ENCODE measurements at regions not wholly inside any gene's neighbourhood (a gene's known extent, or its start where the extent isn't known, plus 50 kb on each side); places are given as distances from the start of the nearest gene placed in this dataset.

DNA sequence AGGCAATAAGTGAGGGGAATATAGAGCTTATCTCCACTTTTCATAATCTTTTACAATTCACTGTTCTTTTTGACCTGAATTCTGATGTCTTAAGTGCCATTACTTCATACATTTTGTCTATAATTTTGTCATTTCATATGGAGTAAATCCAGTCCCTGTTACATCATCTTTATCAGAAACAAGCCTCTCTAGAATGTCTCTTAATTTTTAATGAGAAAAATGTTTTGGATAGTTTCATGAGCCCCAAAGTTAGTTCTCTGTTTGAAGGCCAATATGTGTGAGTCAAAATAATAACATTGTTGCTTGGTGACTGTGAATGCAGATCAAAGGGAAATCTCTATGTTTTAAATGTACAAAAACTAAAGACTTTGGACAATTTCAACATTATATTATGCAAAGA is 329.6 kb upstream of the ARRDC3 start:
- no peak for DNase-seq (ENCODE audit: low spot score)

DNA sequence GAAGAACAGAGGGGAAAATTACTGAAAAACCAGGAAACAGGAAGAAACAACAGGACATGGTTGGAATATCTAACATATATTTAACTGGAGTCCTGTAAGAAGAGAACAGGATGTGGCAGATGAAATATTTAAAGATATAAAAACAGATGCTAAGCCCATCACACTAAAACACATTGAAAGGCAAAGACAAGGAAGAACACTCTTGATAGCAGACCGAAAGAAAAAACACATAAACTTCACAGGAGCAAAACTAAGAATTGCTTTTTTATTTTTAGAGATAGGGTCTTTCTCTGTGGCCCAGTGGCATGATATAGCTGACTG is 324.4 kb upstream of the ARRDC3 start:
- DNase-seq (ENCODE audit: low spot score): no peak

DNA sequence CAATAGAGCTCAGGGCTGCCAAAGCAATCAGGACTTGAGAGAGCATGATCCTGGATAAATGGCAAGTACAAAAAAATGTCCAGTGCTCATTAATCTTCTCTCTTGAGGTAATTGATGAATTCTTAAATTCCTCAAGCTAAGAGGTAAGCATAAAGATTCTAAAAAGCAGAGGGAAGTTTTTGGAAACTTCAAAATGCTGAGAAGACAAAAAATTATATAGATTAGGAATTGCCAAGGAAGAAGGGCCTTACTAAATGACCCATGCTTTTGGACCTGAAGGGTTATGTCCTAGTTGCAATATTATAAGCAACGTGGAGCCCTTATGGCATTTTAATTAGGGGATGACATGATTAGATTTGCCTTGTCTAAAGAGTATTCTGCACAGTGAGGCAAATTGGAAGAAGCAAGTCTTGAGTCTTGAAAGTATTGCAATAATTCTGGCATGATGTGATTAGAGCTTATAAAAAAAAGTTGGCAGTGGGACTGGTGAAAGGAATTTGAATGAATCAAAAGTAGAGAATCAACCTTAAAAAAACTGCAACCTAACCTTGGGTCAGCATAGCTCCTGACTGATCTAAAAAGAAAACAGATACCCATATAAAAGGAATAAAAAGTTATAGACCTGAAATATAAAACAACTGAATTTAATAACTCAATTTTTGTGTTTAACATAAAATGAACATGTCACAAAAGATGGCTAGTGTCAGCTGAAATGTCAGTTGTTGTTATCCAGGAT is 323.8 kb upstream of the ARRDC3 start:
- DNase-seq (ENCODE audit: low spot score): no peak

- no peak for DNase-seq (ENCODE audit: low spot score)
Measured at GRCh38 chr5:91703128-91703527, 320.0 kb upstream of the ARRDC3 start.

DNA sequence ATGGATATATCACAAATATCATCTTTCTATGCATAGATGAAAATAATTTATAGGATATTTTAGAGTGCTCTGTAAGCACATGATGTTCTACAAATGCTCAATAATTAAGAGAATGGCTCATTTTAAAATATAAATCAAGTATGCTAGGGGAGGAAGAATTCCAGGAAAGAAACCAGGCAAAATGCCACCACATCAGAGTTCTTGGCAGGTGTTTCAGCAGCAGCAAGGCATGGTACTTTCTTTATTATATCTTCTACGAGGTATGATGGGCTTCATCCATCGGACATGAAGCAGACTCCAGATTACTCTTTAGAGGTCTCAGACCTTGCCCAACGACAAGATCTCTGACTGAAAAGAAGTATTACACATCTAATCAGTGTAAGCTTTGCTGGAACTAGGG is 316.3 kb upstream of the ARRDC3 start:
- no peak for DNase-seq (ENCODE audit: low spot score)

- DNase-seq (ENCODE audit: low spot score): no peak
Measured at GRCh38 chr5:91691592-91691991, 308.5 kb upstream of the ARRDC3 start.

GRCh38 chr5:91690921-91691320 is 307.8 kb upstream of the ARRDC3 start:
- no peak for DNase-seq (ENCODE audit: low spot score)

GRCh38 chr5:91687430-91687829 is 304.3 kb upstream of the ARRDC3 start:
- DNase-seq (ENCODE audit: low spot score): no peak

DNA sequence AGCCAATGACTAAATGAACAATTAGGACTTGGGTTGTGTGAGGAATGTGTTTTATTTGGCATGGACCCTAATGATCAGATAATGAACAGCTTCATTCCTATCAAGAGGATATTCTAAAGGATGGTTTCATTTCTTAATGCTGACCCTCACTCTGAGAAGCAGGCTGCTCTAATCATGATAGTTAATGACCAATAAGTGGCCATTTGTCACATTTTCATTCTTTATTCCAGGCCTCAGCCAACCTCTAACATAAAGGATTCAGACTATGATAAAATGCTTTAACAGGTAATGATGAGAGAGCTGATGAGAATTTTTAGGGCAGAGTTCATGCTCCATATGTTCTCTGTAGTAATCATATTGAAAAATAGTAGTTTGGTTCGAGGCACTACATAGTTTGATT is 301.5 kb upstream of the ARRDC3 start:
- no peak for DNase-seq (ENCODE audit: low spot score)

GRCh38 chr5:91670563-91670962 is 287.4 kb upstream of the ARRDC3 start:
- DNase-seq (ENCODE audit: low spot score): peak; percentile 53

DNA sequence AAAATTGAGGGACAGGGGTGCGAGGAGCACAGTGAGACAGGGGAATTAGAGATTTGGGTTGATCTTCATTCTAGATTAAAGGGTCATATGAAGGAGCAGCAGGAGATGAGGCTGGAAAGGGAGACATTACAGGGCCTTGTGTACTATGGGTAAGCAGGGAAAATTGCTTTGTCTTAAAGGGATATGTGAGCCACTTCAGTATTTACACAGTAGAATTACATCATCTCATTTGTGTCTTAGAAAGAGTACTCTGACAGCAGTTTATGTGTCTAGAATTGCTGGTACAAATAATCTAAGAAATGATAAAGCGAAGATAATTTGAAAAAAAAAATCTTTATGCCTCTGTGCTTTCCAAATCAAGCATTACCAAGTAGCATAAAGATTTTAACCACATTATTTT is 287.0 kb upstream of the ARRDC3 start:
- no peak for DNase-seq (ENCODE audit: low spot score)

GRCh38 chr5:91668261-91668660 is 285.1 kb upstream of the ARRDC3 start:
- DNase-seq (ENCODE audit: low spot score): no peak

GRCh38 chr5:91652678-91653077 is 269.6 kb upstream of the ARRDC3 start:
- no peak for DNase-seq (ENCODE audit: low spot score)

GRCh38 chr5:91651704-91652103 is 268.6 kb upstream of the ARRDC3 start:
- no peak for DNase-seq (ENCODE audit: low spot score)

DNA sequence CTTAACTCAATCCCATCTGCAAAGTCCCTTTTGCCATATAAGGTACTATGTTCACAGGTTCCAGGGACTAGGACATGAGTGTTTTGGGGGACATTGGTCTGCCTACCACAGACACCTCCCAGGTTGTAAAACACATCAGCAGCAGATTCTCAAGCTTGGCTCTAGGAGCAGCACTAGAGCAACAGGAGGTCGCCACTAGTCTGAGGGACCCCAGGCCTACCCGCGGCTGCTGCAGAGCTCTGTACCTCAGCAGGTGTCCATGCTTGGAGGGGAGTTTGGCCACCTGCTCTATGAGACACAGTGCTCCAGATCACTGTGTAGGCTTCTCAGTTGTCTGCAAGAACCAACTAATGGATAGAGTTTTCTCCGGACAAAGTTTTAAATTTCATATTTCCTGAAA is 262.2 kb upstream of the ARRDC3 start:
- DNase-seq (ENCODE audit: low spot score): no peak

GRCh38 chr5:91643797-91644196 is 260.7 kb upstream of the ARRDC3 start:
- no peak for DNase-seq (ENCODE audit: low spot score)

DNA sequence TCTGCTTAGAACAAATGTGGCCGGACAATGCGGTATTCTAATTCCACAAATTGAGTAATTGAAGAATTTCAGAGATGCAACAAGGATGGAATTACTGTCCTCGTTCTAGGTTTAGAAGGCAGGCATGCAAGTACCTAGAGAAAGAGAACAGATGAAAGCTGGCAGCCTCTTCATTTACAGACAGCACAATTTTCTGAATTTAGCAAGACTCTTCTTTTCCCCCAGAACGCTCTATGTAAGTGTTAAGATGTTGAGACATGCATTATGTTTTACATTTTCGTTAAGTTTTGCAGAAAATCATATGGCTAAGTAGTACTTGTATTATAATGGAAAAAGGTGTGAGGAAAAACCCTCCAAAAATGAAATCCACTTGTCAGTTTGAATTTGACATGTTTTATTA is 259.5 kb upstream of the ARRDC3 start:
- no peak for DNase-seq (ENCODE audit: low spot score)

DNA sequence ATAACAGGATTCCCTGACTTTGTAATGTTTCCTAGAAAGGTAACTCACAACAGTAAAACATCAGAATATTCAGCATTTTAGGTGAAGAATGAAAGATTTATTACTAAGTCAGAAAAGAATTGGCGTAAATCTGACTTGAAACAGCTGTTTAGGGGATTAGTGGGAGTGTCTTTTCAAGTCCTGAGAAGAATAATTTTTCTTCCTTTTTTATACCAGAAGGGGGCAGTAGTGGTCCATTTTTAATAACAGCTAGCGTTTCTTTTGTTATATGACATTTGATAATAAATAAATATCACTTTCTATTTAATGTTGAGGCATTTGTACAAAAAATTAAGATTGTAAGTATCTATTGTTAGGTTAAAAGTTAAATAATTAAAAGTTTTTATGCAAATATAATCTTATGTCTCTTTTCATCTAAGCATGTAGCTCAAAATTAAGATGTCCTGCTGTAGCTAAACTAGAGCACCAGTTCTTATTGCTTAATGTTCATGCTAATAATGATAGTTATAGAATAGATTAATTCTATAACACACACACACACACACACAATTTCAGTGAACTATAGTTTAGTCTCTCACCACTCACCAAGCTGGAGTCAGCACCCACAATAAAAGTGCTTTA is 258.7 kb upstream of the ARRDC3 start:
- no peak for DNase-seq (ENCODE audit: low spot score)

GRCh38 chr5:91639744-91640143 is 256.6 kb upstream of the ARRDC3 start:
- DNase-seq (ENCODE audit: low spot score): no peak

DNA sequence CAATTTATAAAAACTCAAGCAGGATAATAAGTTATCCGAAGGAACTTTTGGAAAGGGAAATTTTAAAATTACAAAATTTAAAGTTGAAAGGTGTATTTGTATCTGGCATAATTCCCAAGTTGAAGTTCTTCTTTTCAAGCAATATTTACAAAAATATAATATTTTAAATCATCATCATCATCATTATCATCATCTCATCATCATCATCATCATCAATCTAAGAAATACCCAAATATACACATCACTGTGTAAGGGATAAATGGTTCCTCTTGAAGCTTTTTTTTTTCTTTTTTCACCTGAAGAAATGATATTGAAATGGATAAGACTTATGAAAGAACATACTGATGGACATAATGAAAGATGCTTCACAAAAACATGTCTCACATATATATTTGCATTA is 254.9 kb upstream of the ARRDC3 start:
- no peak for DNase-seq (ENCODE audit: low spot score)

GRCh38 chr5:91635950-91636734 is 253.0 kb upstream of the ARRDC3 start:
- DNase-seq (ENCODE audit: low spot score): no peak

DNA sequence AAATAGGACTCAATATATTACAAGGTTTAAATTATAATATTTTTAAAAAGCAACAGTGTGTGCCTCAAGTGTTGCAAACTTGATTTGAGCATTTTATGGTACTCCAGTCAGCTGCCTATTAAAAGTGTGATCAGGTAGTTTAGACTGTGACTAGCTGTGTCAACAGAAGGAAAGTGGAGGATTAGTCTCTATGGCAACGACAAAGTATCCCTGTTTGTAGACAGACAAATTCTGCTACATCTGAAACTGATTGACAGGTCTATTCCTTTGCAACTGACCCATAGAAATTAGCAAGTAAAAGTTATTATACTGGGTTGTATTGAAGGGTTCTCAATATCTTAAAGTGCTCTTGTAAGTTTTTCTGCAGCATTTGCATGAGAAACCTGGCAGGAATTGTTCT is 249.8 kb upstream of the ARRDC3 start:
- no peak for DNase-seq (ENCODE audit: low spot score)

DNA sequence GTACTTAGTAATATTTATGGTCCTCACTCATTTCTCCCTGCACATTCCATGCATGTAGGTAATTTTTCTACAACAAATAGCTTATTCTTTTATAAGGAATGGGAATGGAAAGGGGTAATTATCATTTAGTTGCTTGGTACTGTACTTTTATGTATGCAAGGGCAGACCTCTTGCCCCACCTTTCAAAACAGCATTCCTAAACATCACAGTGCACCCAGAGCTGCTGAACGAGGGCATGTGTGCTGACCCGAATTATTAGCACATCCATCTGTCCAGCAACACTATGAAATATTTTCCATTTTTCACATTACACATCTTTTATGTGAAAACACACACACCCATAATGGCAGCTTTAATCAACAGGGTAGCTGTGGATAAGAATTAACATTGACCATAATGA is 228.6 kb upstream of the ARRDC3 start:
- no peak for DNase-seq (ENCODE audit: low spot score)

DNA sequence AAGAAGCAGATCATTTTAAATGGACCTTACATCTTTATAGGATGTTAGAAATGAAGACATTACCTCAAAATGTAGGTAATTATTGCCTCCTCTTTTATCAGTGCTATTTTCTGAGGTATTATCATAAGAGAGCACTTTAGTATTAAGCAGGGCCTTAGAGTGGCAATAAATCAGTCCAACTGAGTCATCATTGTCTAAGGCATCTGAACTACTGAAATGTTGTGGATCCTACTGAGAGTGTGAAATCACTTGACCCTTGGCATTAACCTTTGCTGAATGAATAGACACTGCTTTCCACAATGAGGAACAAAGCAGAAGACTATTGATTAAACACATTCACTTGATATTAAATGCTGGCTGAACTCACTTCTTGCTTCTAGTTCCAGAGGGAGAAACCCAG is 224.6 kb upstream of the ARRDC3 start:
- DNase-seq (ENCODE audit: low spot score): no peak
